ENCODE measurements at regions not wholly inside any gene's neighbourhood (a gene's known extent, or its start where the extent isn't known, plus 50 kb on each side); places are given as distances from the start of the nearest gene placed in this dataset.

GRCh38 chr5:159832073-159832472, 84.2 kb upstream of the ADRA1B start:
- no peak for DNase-seq
- TF ChIP-seq POLR2A (IDR thresholded peaks at IDR 0.05; ENCODE audit: low read length) (no peak), GATA1 (IDR thresholded peaks at IDR 0.05; ENCODE audit: low read depth, low read length) (no peak)

DNA sequence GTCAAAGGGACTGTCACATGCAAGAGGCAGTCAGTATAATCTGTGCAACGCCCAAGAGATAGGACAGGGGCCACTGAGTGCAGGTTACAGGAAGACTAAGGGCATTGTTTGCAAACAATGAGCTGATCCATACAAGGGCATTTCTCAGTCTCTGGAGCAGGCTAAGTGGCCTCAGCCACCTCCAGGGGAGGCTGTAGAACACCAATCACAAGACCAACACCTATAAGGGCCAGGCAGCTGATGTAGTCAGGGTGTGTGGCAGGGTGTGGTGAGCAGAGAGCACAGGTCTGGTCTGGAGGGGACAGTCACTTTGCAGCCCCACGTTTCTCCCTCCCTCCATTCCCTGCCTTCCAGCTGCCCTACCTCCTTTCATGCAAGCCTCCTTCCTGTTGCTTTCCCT, 83.2 kb upstream of the ADRA1B start:
- TF ChIP-seq POLR2A (IDR thresholded peaks at IDR 0.05; ENCODE audit: low read length): no peak
- no peak for TF ChIP-seq GATA1 (IDR thresholded peaks at IDR 0.05; ENCODE audit: low read depth, low read length)
- DNase-seq: no peak

GRCh38 chr5:159833846-159834245, 82.4 kb upstream of the ADRA1B start:
- DNase-seq: no peak
- no peak for TF ChIP-seq POLR2A (IDR thresholded peaks at IDR 0.05; ENCODE audit: low read length)
- TF ChIP-seq GATA1 (IDR thresholded peaks at IDR 0.05; ENCODE audit: low read depth, low read length): no peak

DNA sequence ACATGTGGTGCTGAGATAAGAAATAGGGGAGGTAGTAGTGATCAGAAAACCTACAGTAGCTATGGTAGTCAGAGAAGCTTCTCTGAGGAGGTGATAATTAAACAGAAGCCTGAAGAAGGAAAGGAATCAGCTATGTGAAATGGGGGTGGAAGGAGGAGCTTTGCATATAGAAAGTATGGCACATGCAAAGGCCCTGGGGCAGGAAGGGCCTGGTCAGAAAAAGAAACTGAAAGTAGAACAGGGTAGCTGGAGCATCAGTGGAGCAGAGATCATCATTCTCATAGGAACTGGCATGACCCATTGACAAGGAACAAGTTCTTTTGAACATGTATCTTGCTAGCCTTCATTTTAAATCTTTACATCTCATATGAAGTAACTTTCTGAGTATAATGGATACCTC, 80.7 kb upstream of the ADRA1B start:
- DNase-seq: no peak
- no peak for TF ChIP-seq POLR2A (IDR thresholded peaks at IDR 0.05; ENCODE audit: low read length)

- TF ChIP-seq POLR2A (IDR thresholded peaks at IDR 0.05; ENCODE audit: low read length) (no peak), GATA1 (IDR thresholded peaks at IDR 0.05; ENCODE audit: low read depth, low read length) (no peak)
- DNase-seq: no peak
Measured at GRCh38 chr5:159836691-159837090, 79.6 kb upstream of the ADRA1B start.

- TF ChIP-seq GATA1 (IDR thresholded peaks at IDR 0.05; ENCODE audit: low read depth, low read length) (no peak), POLR2A (IDR thresholded peaks at IDR 0.05; ENCODE audit: low read length) (no peak)
- DNase-seq: no peak
Measured at GRCh38 chr5:159837860-159838259, 78.4 kb upstream of the ADRA1B start.

GRCh38 chr5:159838551-159839222, 77.6 kb upstream of the ADRA1B start:
- DNase-seq: no peak
- TF ChIP-seq GATA1 (IDR thresholded peaks at IDR 0.05; ENCODE audit: low read depth, low read length): no peak
- TF ChIP-seq POLR2A (IDR thresholded peaks at IDR 0.05; ENCODE audit: low read length): no peak

DNA sequence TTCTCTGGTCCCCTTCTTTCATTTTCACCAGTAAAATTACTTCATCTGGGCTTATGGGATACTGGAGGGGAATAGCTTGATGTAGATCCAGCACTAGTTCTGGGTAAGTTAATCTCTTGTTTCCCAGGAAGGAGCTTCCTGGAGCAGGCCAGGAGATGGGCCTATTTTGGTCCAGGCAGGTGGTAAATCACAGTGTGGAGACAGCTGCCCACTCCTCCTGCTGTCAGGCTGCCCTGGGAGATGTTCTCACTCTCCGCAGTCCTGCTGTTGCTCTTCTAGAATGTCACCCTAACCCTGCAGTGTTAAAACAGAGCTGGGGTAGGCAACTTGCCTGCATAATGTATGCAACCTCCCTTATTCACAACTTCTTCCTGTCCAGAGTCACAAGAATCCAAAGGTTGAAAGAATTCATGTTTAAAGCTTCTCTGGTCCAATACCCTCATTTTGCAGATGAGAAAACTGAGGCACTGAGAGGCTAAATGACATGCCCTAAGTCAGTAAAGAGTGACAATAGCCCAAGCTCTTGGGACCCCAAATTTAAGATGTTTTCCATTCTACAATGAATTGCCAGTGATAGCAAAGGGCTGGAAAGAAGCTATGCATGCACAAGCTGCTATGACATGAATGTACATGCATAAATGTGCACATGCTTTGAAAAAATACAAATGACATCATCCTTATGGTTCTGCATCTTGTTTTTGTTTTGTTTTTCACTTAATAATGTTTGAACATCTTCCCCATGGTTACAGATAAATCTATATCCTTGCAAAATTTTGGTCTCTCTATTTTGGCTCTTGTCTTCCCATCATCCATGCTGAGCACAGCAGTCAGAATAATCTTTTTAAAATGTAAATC, 71.8 kb upstream of the ADRA1B start:
- DNase-seq: no peak
- TF ChIP-seq POLR2A (IDR thresholded peaks at IDR 0.05; ENCODE audit: low read length): no peak

DNA sequence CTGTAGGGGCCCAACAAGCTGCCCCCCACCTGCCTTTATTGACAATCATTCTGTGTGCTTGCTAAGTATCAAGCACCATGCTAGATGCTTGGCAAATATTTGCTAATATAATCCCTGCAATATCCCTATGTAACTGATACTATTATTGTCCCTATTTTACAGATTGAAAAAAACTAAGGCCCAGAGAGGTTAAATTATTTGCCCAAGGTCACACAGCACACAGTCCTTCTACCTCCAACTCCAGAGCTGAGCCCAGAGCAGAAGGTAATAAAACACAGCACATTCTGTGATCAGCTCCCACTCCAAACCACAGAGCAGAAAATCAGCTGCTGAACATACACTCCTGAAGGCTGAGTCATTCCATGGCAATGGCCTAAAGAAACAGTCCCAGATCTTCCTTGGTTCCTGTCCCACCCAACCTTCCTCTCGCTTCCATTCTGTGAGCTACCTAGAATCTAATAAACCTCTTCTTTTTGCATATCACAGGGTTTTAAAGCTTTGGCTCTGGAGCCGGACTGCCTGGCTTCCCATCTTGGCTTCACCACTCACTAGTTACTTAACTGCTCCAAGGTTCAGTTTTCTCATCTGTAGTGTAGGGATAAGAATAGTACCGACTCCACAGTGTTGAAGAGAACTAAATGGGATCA, 66.7 kb upstream of the ADRA1B start:
- TF ChIP-seq POLR2A (IDR thresholded peaks at IDR 0.05; ENCODE audit: low read length) (no peak), GATA1 (IDR thresholded peaks at IDR 0.05; ENCODE audit: low read depth, low read length) (no peak)
- no peak for DNase-seq

- TF ChIP-seq GATA1 (IDR thresholded peaks at IDR 0.05; ENCODE audit: low read depth, low read length) (no peak), POLR2A (IDR thresholded peaks at IDR 0.05; ENCODE audit: low read length) (no peak)
- no peak for DNase-seq
Measured at GRCh38 chr5:159850160-159850559, 66.1 kb upstream of the ADRA1B start.

GRCh38 chr5:159851053-159851452, 65.2 kb upstream of the ADRA1B start:
- DNase-seq: no peak
- TF ChIP-seq POLR2A (IDR thresholded peaks at IDR 0.05; ENCODE audit: low read length) (no peak), GATA1 (IDR thresholded peaks at IDR 0.05; ENCODE audit: low read depth, low read length) (no peak)

DNA sequence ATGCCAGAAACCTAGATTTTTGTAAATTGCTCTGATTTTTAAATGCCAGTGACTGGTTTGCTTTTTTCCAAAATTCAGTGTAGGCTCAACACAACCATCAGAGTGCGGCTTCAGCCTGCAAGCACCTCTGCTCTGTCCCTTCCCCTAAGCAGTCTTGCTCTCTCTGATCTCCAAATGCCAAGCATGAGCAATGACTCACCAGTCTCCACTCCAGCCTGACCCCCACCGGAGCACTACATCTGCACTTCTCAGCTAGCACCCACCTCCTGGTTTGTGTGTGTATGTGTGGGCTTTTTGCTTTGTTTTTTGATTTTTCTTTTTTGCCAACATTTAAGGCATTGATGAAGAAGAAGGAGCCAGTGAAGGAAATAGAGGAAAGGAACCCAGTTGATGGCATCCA, 61.4 kb upstream of the ADRA1B start:
- TF ChIP-seq GATA1 (IDR thresholded peaks at IDR 0.05; ENCODE audit: low read depth, low read length) (no peak), POLR2A (IDR thresholded peaks at IDR 0.05; ENCODE audit: low read length) (no peak)
- no peak for DNase-seq

DNA sequence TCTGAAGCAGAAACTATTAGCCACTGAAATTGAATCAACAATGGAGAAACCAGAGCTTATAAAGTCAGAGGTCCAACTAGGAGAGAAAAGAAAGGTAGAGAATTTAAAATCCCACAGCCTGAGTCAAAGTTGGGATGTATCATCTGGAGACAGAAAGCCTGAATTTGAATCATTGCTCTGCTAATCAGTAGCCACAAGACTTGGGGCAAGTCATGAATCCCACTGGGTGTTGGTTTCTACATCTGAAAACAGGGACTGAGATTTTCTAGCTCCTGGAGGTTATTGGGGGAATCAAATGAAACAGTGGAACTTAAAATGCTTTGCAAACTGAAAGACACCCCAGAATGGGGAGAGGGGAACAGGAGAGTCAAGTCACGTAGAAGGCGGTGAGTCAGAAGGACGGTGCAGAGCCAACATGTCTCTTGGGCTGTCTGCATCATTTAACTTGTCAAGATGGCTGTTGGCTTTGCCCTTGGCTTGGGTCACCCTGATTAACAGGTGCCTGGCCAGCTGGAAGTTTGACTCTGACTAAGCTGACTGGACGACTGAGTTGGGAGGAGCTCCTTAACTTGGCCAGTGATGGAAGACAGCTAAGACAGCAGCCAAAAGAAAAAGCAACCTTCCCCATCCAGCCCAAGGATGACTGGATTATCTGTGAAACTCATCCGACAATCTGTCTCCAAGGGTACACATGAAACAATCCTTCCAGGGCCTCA, 60.6 kb upstream of the ADRA1B start:
- TF ChIP-seq GATA1 (IDR thresholded peaks at IDR 0.05; ENCODE audit: low read depth, low read length) (no peak), POLR2A (IDR thresholded peaks at IDR 0.05; ENCODE audit: low read length) (no peak)

GRCh38 chr5:159858871-159859270, 57.4 kb upstream of the ADRA1B start:
- no peak for DNase-seq
- TF ChIP-seq GATA1 (IDR thresholded peaks at IDR 0.05; ENCODE audit: low read depth, low read length) (no peak), POLR2A (IDR thresholded peaks at IDR 0.05; ENCODE audit: low read length) (no peak)

More for the DNA sequence above, 60.6 kb upstream of the ADRA1B start:
- no peak for DNase-seq
